ENCODE measurements at regions not wholly inside any gene's neighbourhood (a gene's known extent, or its start where the extent isn't known, plus 50 kb on each side); places are given as distances from the start of the nearest gene placed in this dataset.

DNA sequence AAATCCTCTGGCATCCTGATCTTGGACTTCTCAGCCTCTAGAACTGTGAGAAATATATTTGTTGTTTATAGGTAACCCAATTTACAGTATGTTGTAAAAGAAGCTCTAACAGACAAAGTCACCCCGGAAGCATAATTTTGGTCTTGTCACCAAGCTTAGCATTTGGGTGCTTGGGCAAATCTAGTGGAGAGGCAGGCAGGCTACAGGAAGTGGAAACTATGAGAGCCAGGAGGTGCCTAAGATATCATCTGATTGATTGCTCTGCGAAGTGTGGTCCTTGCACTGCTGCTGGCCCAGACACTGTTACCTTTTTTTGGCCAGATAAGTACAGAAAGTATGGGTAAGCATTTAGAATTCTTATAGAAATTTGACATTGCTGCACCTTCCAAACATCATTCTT lies 102.9 kb downstream of the CDC42EP3 start:
- H3K27me3 ChIP-seq (ENCODE audit: insufficient read depth, low read length) = no peaks in the 10 kb centered on the region
- DNase-seq (ENCODE audit: insufficient read length, low spot score, missing footprints) = no peak
- no peaks in the 10 kb centered on the region for H3K36me3 ChIP-seq (ENCODE audit: insufficient read depth, low read length)

GRCh38 chr2:37569131-37569823 lies 102.2 kb downstream of the CDC42EP3 start:
- H2AFZ ChIP-seq (ENCODE audit: low read length) = no peak overlapping the region
- no peak overlapping the region for H3K4me2 ChIP-seq (ENCODE audit: insufficient read depth, low read length)

More for the DNA sequence above, 102.9 kb downstream of the CDC42EP3 start:
- Histone ChIP-seq H4K20me1 (ENCODE audit: insufficient read depth, low read length) (no peaks in the 10 kb centered on the region), H2AFZ (ENCODE audit: low read length) (no peak overlapping the region), H3K4me1 (ENCODE audit: insufficient read depth, low read length) (peaks cover 61% of the 10 kb centered on the region), H3K4me3 (ENCODE audit: insufficient read depth, low read length) (no peak overlapping the region), H3K79me2 (ENCODE audit: insufficient read depth, low read length) (no peaks in the 10 kb centered on the region), H3K27ac (ENCODE audit: low read depth, low read length) (no peak overlapping the region), H3K4me2 (ENCODE audit: insufficient read depth, low read length) (no peak overlapping the region), H3K9me3 (ENCODE audit: low read depth, low read length) (no peaks in the 10 kb centered on the region)
- no peak for TF ChIP-seq CTCF (IDR thresholded peaks at IDR 0.05; ENCODE audit: extremely low read depth, low read depth, low read length)

DNA sequence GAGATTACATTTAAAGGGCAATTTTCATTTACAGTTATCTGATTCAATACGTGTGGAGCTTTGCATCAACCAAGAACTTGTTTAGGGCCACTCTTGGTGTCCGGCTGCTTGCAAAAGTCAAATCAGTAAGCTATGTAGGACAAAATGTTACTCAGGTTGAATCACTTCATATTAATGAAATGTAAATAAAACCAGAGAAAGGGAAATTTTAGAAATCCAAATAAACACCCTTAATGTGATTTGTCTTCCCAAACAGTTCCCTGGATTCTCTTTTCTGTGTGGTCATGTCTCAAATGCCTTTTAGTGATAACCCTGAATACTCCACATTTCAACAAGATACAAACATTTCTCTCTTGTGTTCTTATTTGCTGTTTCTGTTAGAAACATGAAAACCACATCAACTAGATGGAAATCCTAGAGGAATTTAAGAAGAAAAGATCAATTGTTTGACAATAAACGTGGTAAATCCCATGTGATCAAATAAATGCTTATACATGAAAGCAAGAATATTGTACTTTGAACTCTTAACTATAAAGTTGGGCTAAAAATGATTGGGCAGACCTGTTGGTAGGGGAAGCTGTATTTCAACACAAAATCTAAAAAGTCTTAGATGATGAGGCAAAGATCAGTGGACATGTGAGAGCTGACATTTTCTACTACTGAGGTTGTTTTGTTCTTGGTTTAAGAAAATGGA lies 101.3 kb downstream of the CDC42EP3 start:
- no peak for TF ChIP-seq CTCF (IDR thresholded peaks at IDR 0.05; ENCODE audit: extremely low read depth, low read depth, low read length)
- Histone ChIP-seq H3K79me2 (ENCODE audit: insufficient read depth, low read length) (no peaks in the 10 kb centered on the region), H4K20me1 (ENCODE audit: insufficient read depth, low read length) (no peaks in the 10 kb centered on the region), H3K4me1 (ENCODE audit: insufficient read depth, low read length) (peaks cover 62% of the 10 kb centered on the region), H2AFZ (ENCODE audit: low read length) (no peak overlapping the region), H3K4me3 (ENCODE audit: insufficient read depth, low read length) (no peak overlapping the region), H3K9me3 (ENCODE audit: low read depth, low read length) (no peaks in the 10 kb centered on the region), H3K27ac (ENCODE audit: low read depth, low read length) (peak overlapping the region; percentile 96), H3K4me2 (ENCODE audit: insufficient read depth, low read length) (peak overlapping the region; percentile 36), H3K36me3 (ENCODE audit: insufficient read depth, low read length) (no peaks in the 10 kb centered on the region), H3K27me3 (ENCODE audit: insufficient read depth, low read length) (no peaks in the 10 kb centered on the region)
- no peak for DNase-seq (ENCODE audit: insufficient read length, low spot score, missing footprints)

More at GRCh38 chr2:37569131-37569823, 102.2 kb downstream of the CDC42EP3 start:
- Histone ChIP-seq H3K27ac (ENCODE audit: low read depth, low read length) (peak overlapping the region; percentile 96), H3K9me3 (ENCODE audit: low read depth, low read length) (no peaks in the 10 kb centered on the region), H3K27me3 (ENCODE audit: insufficient read depth, low read length) (no peaks in the 10 kb centered on the region), H3K4me3 (ENCODE audit: insufficient read depth, low read length) (no peak overlapping the region), H3K36me3 (ENCODE audit: insufficient read depth, low read length) (no peaks in the 10 kb centered on the region), H4K20me1 (ENCODE audit: insufficient read depth, low read length) (no peaks in the 10 kb centered on the region), H3K4me1 (ENCODE audit: insufficient read depth, low read length) (peaks cover 61% of the 10 kb centered on the region), H3K79me2 (ENCODE audit: insufficient read depth, low read length) (no peaks in the 10 kb centered on the region)
- no peak for DNase-seq (ENCODE audit: insufficient read length, low spot score, missing footprints)
- no peak for TF ChIP-seq CTCF (IDR thresholded peaks at IDR 0.05; ENCODE audit: extremely low read depth, low read depth, low read length)

All from osteoblast (primary cell).